GM12892 (cell line): ENCODE measurements at regions not wholly inside any gene's neighbourhood (a gene's known extent, or its start where the extent isn't known, plus 50 kb on each side); places are given as distances from the start of the nearest gene placed in this dataset.

Experiments
- POLR2A ChIP-seq: IDR thresholded peaks from 2 replicates; pipeline ENCODE4 v1.6.1; 2011; ENCODE audit warnings: low read depth, low read length, control low read depth
- POLR2AphosphoS5 ChIP-seq: IDR thresholded peaks from 2 replicates; pipeline ENCODE4 v1.6.1; 2011; ENCODE audit warnings: low read depth, low read length, control low read depth

- no peak for TF ChIP-seq POLR2AphosphoS5
- TF ChIP-seq POLR2A, result no peak
Observed at GRCh38 chr1:63054184-63054583, 268.2 kb upstream of the FOXD3 start.
